B cell (primary cell): ENCODE measurements at regions not wholly inside any gene's neighbourhood (a gene's known extent, or its start where the extent isn't known, plus 50 kb on each side); places are given as distances from the start of the nearest gene placed in this dataset.
A peak's percentile ranks its signal among the peaks of the same experiment; 100 is the strongest.

ENCODE experiments used
- ATAC-seq: fragments of 200-7000 bp; cut with Tn5 transposase; one replicate; pipeline ENCODE4 v1.10.0; 2021; ENCODE audit warnings: low read depth, mild to moderate bottlenecking, moderate number of reproducible peaks, moderate library complexity
- CTCF ChIA-PET: fragments of 350-600 bp; sonication (Branson Sonifier 250); formaldehyde crosslinking; loops from one replicate; lab custom pipeline; 2021; ENCODE audit warnings: antibody characterized with exemption, inconsistent platforms; lab: Charles Lee
- POLR2A ChIA-PET: fragments of 350-600 bp; sonication (Branson Sonifier 250); formaldehyde crosslinking; loops from one replicate; lab custom pipeline; 2021; ENCODE audit warnings: antibody characterized with exemption; lab: Charles Lee
- DNase-seq: peaks from one replicate; pipeline ENCODE4 v3.0.0; 2013
- H2AFZ ChIP-seq: 2 replicates; pipeline ENCODE4 v1.6.1; 2012; ENCODE audit warnings: mild to moderate bottlenecking, low read depth, low read length; ENCODE audit not compliant: insufficient read depth, poor library complexity, severe bottlenecking
- H3K27ac ChIP-seq, 2 donors: 1 replicate in 1 of 2; 2 replicates in 1 of 2; pipeline ENCODE4 v1.5.1; 2012 to 2013; ENCODE audit warnings: low read length in 2 of 2, mild to moderate bottlenecking in 2 of 2, moderate library complexity in 1 of 2
- H3K27me3 ChIP-seq, 4 experiments: fragments of 200-600 bp in 1 of 4; sonication (generic) in 1 of 4; replicated peaks in 1 of 4; 1 replicate in 2 of 4; 2 replicates in 2 of 4; pipeline versions ENCODE4 v1.6.1 to v1.7.0; 2013 to 2016; ENCODE audit warnings: low read length in 3 of 4, mild to moderate bottlenecking in 2 of 4, mixed read lengths in 1 of 4, moderate library complexity in 1 of 4; ENCODE audit not compliant: insufficient read depth in 4 of 4, control insufficient read depth in 3 of 4; ENCODE audit errors: control extremely low read depth in 1 of 4
- H3K36me3 ChIP-seq, 2 experiments: replicated peaks in 1 of 2; 1 replicate in 1 of 2; 2 replicates in 1 of 2; pipeline versions ENCODE4 v1.6.1 to v1.7.1; 2013; ENCODE audit warnings: low read length in 1 of 2; ENCODE audit not compliant: insufficient read depth in 2 of 2, control insufficient read depth in 1 of 2; ENCODE audit errors: control extremely low read depth in 1 of 2, extremely low read depth in 1 of 2
- H3K4me1 ChIP-seq, 2 donors: fragments of 200-600 bp in 1 of 2; sonication (generic) in 1 of 2; 1 replicate in 1 of 2; 2 replicates in 1 of 2; pipeline versions ENCODE4 v1.5.1 to v1.6.1; 2013 to 2017; ENCODE audit warnings: low read length in 2 of 2; ENCODE audit not compliant: control insufficient read depth in 2 of 2, insufficient read depth in 2 of 2
- H3K4me2 ChIP-seq: replicated peaks from 2 replicates; pipeline ENCODE3; 2012; ENCODE audit warnings: mild to moderate bottlenecking, low read depth, low read length; ENCODE audit not compliant: poor library complexity, severe bottlenecking
- H3K4me3 ChIP-seq, 5 experiments: fragments of 200-600 bp in 1 of 5; sonication (generic) in 1 of 5; 1 replicate in 3 of 5; 2 replicates in 2 of 5; pipeline versions ENCODE4 v1.5.1 to v1.7.0; 2011 to 2016; ENCODE audit warnings: low read length in 4 of 5, mild to moderate bottlenecking in 4 of 5, low read depth in 2 of 5, control low read depth in 1 of 5, moderate library complexity in 1 of 5; ENCODE audit not compliant: insufficient read depth in 1 of 5; ENCODE audit errors: control extremely low read depth in 1 of 5, extremely low read depth in 1 of 5
- H3K79me2 ChIP-seq: fragments of 200-600 bp; sonication (generic); one replicate; pipeline ENCODE4 v1.6.0; 2016; ENCODE audit warnings: low read length; ENCODE audit not compliant: control insufficient read depth, insufficient read depth
- H3K9ac ChIP-seq: fragments of 200-600 bp; sonication (generic); 2 replicates; pipeline ENCODE4 v1.6.1; 2017; ENCODE audit warnings: mild to moderate bottlenecking, low read length, moderate library complexity
- H3K9me3 ChIP-seq, 3 donors: one replicate each; pipeline versions ENCODE4 v1.6.1 to v1.7.1; 2013; ENCODE audit warnings: low read length in 2 of 3; ENCODE audit not compliant: control insufficient read depth in 2 of 3, insufficient read depth in 1 of 3; ENCODE audit errors: control extremely low read depth in 1 of 3
- H4K20me1 ChIP-seq: 2 replicates; pipeline ENCODE4 v1.6.0; 2012; ENCODE audit warnings: mild to moderate bottlenecking, low read length; ENCODE audit not compliant: insufficient read depth, control insufficient read depth, poor library complexity, severe bottlenecking
- H3K27ac Mint-ChIP-seq: one replicate; pipeline ENCODE4 v1.8.0; 2021; ENCODE audit warnings: mixed read lengths
- H3K27me3 Mint-ChIP-seq: one replicate; pipeline ENCODE4 v1.8.0; 2021; ENCODE audit warnings: mixed read lengths
- H3K4me1 Mint-ChIP-seq: one replicate; pipeline ENCODE4 v1.8.0; 2021; ENCODE audit warnings: mixed read lengths
- H3K4me3 Mint-ChIP-seq: one replicate; pipeline ENCODE4 v1.8.0; 2021; ENCODE audit warnings: mixed read lengths
- H3K9me3 Mint-ChIP-seq: one replicate; pipeline ENCODE4 v1.8.0; 2022; ENCODE audit warnings: mixed read lengths; ENCODE audit not compliant: insufficient read depth
- CTCF ChIP-seq: fragments of 200-600 bp; IDR thresholded peaks from one replicate; pipeline ENCODE4 v1.8.0; 2022; ENCODE audit warnings: antibody characterized with exemption, mild to moderate bottlenecking
- EZH2 ChIP-seq: IDR thresholded peaks from 2 replicates; pipeline ENCODE4 v1.6.1; 2012; ENCODE audit warnings: borderline replicate concordance, low read depth, mild to moderate bottlenecking, moderate library complexity, low read length; ENCODE audit not compliant: insufficient read depth, poor library complexity, severe bottlenecking
- WGBS: methylation state at CpG from one replicate; pipeline ENCODE4 v1.1.5; 2013; ENCODE audit warnings: missing lambda C conversion rate; ENCODE audit not compliant: insufficient coverage; 5-methylcytosine and 5-hydroxymethylcytosine counted together
- intact Hi-C: fragments of 100-400 bp; cut with micrococcal nuclease; formaldehyde crosslinking; loops from one replicate; pipeline ENCODE4 v1.10.0; 2022

- H3K9me3 ChIP-seq = no peaks in the 10 kb centered on the region
- peak overlapping the region; percentile 35 for H3K9ac ChIP-seq
- Mint-ChIP-seq H3K4me3 (no peak overlapping the region), H3K9me3 (no peaks in the 10 kb centered on the region), H3K4me1 (peaks cover 21% of the 10 kb centered on the region), H3K27me3 (peaks cover 26% of the 10 kb centered on the region), H3K27ac (no peak overlapping the region)
- DNase-seq (peak; percentile 27), ATAC-seq (no peak)
- no peaks in the 10 kb centered on the region for H3K79me2 ChIP-seq
- H2AFZ ChIP-seq = peak overlapping the region; percentile 62
- peaks cover 13 to 15% of the 10 kb centered on the region in 2 donors for H3K4me1 ChIP-seq
- peak overlapping the region; percentile 61 for H3K4me2 ChIP-seq
- H4K20me1 ChIP-seq = no peaks in the 10 kb centered on the region
- ChIA-PET POLR2A (no interaction called here), CTCF (interaction anchor here (0.6 to 2.1 kb wide), 3 partner anchors 10 to 48 kb away, joined by 3 to 8 read pairs (median 6); no protein-coding TSS in a partner anchor)
- H3K27ac ChIP-seq = no peak overlapping the region
- intact Hi-C loops = no loop called here
- no peaks in the 10 kb centered on the region for H3K36me3 ChIP-seq
- 3% methylated on average over 11 of the region's 12 CpGs for WGBS
- no peak overlapping the region for H3K4me3 ChIP-seq
- H3K27me3 ChIP-seq = peaks cover 0 to 8% (median 4%) of the 10 kb centered on the region in 4 experiments
- TF ChIP-seq CTCF (no peak), EZH2 (no peak)
Measured at GRCh38 chr3:184466413-184466960, 86.6 kb downstream of the CHRD start.

- POLR2A ChIA-PET = no interaction called here
- H3K9ac ChIP-seq = no peak overlapping the region
- 76% methylated on average over 7 of the region's 9 CpGs for WGBS
- H3K9me3 ChIP-seq = no peaks in the 10 kb centered on the region
- no peaks in the 10 kb centered on the region for H4K20me1 ChIP-seq
- peaks cover 23% of the 10 kb centered on the region for H3K4me1 Mint-ChIP-seq
- intact Hi-C loops = no loop called here
- no peak overlapping the region for H3K27ac ChIP-seq
- H3K27me3 ChIP-seq = peaks cover 0 to 8% (median 3%) of the 10 kb centered on the region in 4 experiments
- no peaks in the 10 kb centered on the region for H3K36me3 ChIP-seq
- H3K4me1 ChIP-seq = peaks cover 13 to 16% of the 10 kb centered on the region in 2 donors
- H2AFZ ChIP-seq = no peak overlapping the region
- no peak overlapping the region for H3K27ac Mint-ChIP-seq
- H3K4me3 Mint-ChIP-seq = no peak overlapping the region
- TF ChIP-seq CTCF = no peak
- no peak for TF ChIP-seq EZH2
- H3K9me3 Mint-ChIP-seq = no peaks in the 10 kb centered on the region
- no peaks in the 10 kb centered on the region for H3K79me2 ChIP-seq
- ATAC-seq (no peak), DNase-seq (no peak)
- H3K4me3 ChIP-seq = no peak overlapping the region
- CTCF ChIA-PET = interaction anchor here (2.1 kb wide), 1 partner anchor 47 kb away, joined by 8 read pairs; no protein-coding TSS in a partner anchor
- no peak overlapping the region for H3K4me2 ChIP-seq
- H3K27me3 Mint-ChIP-seq = peaks cover 26% of the 10 kb centered on the region
Measured at GRCh38 chr3:184467171-184467570, 87.3 kb downstream of the CHRD start.
